GM12878 (cell line): ENCODE measurements at regions not wholly inside any gene's neighbourhood (a gene's known extent, or its start where the extent isn't known, plus 50 kb on each side); places are given as distances from the start of the nearest gene placed in this dataset.

Experiments used
- BRCA1 ChIP-seq: IDR thresholded peaks from 2 replicates; pipeline ENCODE4 v1.6.1; 2011; ENCODE audit warnings: low read depth, low read length, improper control_type of control experiment
- EZH2 ChIP-seq: IDR thresholded peaks from 2 replicates; pipeline ENCODE4 v1.6.1; 2012; ENCODE audit warnings: low read depth, mild to moderate bottlenecking, control low read depth, inconsistent platforms, low read length, borderline replicate concordance; ENCODE audit not compliant: control insufficient read depth
- MYC ChIP-seq: IDR thresholded peaks from 2 replicates; pipeline ENCODE4 v1.6.1; 2011; ENCODE audit warnings: mild to moderate bottlenecking, low read length, moderate library complexity, inconsistent platforms; ENCODE audit not compliant: insufficient read depth, insufficient replicate concordance, insufficient read length, severe bottlenecking
- NRF1 ChIP-seq: conservative IDR thresholded peaks from 2 replicates; pipeline ENCODE4 v1.6.1; 2011; ENCODE audit warnings: mild to moderate bottlenecking, low read depth, low read length, improper control_type of control experiment
- RFX5 ChIP-seq: IDR thresholded peaks from 2 replicates; pipeline ENCODE4 v1.6.1; 2011; ENCODE audit warnings: low read depth, low read length, improper control_type of control experiment
- ZNF217 ChIP-seq: fragments of 450-650 bp; IDR thresholded peaks from 2 replicates; pipeline ENCODE4 v1.6.1; 2017; ENCODE audit warnings: antibody characterized with exemption, mild to moderate bottlenecking
- TF ChIP-seq, protein P1 (sequence below): fragments of 450-650 bp; formaldehyde crosslinking; IDR thresholded peaks from 2 replicates; pipeline ENCODE4 v1.5.0; 2022; ENCODE audit warnings: mild to moderate bottlenecking, missing genetic modification characterization

- TF ChIP-seq MYC (no peak), EZH2 (no peak), ZNF217 (no peak), RFX5 (no peak), BRCA1 (no peak), NRF1 (no peak)
- TF ChIP-seq, protein P1, sequence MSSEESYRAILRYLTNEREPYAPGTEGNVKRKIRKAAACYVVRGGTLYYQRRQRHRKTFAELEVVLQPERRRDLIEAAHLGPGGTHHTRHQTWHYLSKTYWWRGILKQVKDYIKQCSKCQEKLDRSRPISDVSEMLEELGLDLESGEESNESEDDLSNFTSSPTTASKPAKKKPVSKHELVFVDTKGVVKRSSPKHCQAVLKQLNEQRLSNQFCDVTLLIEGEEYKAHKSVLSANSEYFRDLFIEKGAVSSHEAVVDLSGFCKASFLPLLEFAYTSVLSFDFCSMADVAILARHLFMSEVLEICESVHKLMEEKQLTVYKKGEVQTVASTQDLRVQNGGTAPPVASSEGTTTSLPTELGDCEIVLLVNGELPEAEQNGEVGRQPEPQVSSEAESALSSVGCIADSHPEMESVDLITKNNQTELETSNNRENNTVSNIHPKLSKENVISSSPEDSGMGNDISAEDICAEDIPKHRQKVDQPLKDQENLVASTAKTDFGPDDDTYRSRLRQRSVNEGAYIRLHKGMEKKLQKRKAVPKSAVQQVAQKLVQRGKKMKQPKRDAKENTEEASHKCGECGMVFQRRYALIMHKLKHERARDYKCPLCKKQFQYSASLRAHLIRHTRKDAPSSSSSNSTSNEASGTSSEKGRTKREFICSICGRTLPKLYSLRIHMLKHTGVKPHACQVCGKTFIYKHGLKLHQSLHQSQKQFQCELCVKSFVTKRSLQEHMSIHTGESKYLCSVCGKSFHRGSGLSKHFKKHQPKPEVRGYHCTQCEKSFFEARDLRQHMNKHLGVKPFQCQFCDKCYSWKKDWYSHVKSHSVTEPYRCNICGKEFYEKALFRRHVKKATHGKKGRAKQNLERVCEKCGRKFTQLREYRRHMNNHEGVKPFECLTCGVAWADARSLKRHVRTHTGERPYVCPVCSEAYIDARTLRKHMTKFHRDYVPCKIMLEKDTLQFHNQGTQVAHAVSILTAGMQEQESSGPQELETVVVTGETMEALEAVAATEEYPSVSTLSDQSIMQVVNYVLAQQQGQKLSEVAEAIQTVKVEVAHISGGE, result no peak
Measured at GRCh38 chr9:101791533-101791932, 53.1 kb upstream of the GRIN3A start.
